D721Med (cell line): ENCODE measurements at regions not wholly inside any gene's neighbourhood (a gene's known extent, or its start where the extent isn't known, plus 50 kb on each side); places are given as distances from the start of the nearest gene placed in this dataset.

Source experiments
- DNase-seq: peaks from one replicate; pipeline ENCODE4 v3.0.0; 2011; ENCODE audit warnings: low spot score; ENCODE audit not compliant: insufficient read length
- FAIRE-seq: peaks from 2 replicates; lab custom pipeline; 2011; peaks lifted over from hg19 to GRCh38; lab: Jason Lieb, UNC
- CTCF ChIP-seq: IDR thresholded peaks from 2 replicates; pipeline ENCODE4 v1.5.1; 2012; ENCODE audit warnings: mild to moderate bottlenecking, control low read depth; ENCODE audit not compliant: insufficient read depth; ENCODE audit errors: missing control alignments

GRCh38 chr20:8952721-8953120 is 116.2 kb upstream of the PLCB4 start:
- TF ChIP-seq CTCF: no peak
- DNase-seq (no peak), FAIRE-seq (no peak)

- FAIRE-seq (no peak), DNase-seq (no peak)
- TF ChIP-seq CTCF: no peak
Observed at GRCh38 chr20:8953300-8953699, 115.6 kb upstream of the PLCB4 start.

GRCh38 chr20:8960241-8960640 is 108.6 kb upstream of the PLCB4 start:
- DNase-seq (no peak), FAIRE-seq (no peak)
- no peak for TF ChIP-seq CTCF

- DNase-seq: no peak
- TF ChIP-seq CTCF: no peak
- FAIRE-seq: no peak
Observed at GRCh38 chr20:8963330-8963729, 105.6 kb upstream of the PLCB4 start.

- DNase-seq (no peak), FAIRE-seq (no peak)
- TF ChIP-seq CTCF: no peak
Observed at GRCh38 chr20:8964959-8965562, 103.8 kb upstream of the PLCB4 start.

GRCh38 chr20:8967641-8968245 is 101.1 kb upstream of the PLCB4 start:
- FAIRE-seq (no peak), DNase-seq (no peak)
- TF ChIP-seq CTCF: no peak

- FAIRE-seq (no peak), DNase-seq (no peak)
- TF ChIP-seq CTCF: no peak
Observed at GRCh38 chr20:8969146-8969583, 99.7 kb upstream of the PLCB4 start.
